Central memory CD4-positive, alpha-beta T cell (primary cell): ENCODE measurements at regions not wholly inside any gene's neighbourhood (a gene's known extent, or its start where the extent isn't known, plus 50 kb on each side); places are given as distances from the start of the nearest gene placed in this dataset.

Experiments
- DNase-seq: peaks from one replicate; pipeline ENCODE4 v3.0.0; 2022

- DNase-seq, result no peak
Observed at GRCh38 chr10:129101232-129101980, 365.6 kb upstream of the MGMT start.

GRCh38 chr10:129102906-129103693 is 363.9 kb upstream of the MGMT start:
- DNase-seq, result no peak

GRCh38 chr10:129104266-129105045 is 362.6 kb upstream of the MGMT start:
- no peak for DNase-seq

- no peak for DNase-seq
Observed at GRCh38 chr10:129105266-129105665, 361.8 kb upstream of the MGMT start.

- DNase-seq, result no peak
Observed at GRCh38 chr10:129106314-129106713, 360.7 kb upstream of the MGMT start.

DNA sequence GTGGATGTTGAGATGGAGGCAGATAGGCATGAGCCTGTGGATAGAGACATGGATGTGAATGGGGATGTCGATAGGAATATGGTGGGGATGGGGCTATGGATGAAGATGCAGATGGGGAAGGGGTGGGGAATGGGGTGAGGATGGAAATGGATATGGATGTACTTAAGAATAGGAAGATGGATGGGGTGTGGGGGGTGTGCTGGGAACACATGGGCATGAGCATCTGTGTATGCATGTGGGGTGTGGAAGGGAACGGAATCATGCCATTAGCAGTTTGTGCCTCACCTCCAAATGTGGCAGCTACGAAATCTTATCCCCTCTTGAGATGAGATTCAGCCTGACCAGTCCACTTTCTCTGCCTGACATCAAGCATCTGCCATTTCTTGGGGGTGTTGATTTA is 359.5 kb upstream of the MGMT start:
- no peak for DNase-seq

- DNase-seq, result no peak
Observed at GRCh38 chr10:129108378-129108777, 358.7 kb upstream of the MGMT start.

- DNase-seq, result no peak
Observed at GRCh38 chr10:129108994-129109393, 358.0 kb upstream of the MGMT start.

DNA sequence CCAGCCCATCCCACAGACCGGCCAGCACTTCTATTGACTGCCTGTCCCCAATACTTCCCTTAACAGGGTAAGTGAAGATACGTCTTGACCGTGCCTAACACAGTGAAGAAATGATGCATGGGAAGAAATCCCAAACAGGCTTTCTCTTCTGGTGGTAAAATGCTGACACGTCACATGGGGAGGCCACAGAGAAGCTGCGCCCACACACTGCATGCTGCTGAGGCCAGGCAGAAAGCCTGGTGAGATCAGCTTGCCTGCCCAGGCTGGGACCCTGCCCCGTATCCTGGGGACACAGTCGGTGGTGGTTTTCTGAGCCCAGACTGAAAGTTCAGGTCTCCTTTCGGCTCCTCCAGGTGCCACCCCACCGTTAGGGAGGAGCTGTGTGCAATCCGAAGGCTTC is 356.3 kb upstream of the MGMT start:
- no peak for DNase-seq

DNA sequence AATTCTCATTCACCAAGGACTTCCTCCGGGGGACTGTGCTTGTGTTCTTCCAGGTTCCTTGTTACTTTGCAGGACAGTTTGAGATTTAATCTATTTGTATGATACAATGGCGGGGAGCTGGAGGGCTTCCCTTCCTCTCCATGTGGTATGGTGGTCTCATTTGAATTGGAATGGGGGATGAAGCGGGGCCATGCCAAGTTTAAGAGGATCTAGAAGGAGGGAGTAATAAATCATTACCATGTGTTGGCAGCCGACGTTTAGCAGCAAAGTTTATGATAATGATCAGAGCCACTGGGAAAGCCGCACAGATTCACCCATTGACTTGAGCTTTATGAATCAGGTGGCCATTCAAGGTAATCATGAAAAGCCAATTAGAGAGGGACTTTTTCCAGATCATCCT is 355.1 kb upstream of the MGMT start:
- DNase-seq, result no peak

DNA sequence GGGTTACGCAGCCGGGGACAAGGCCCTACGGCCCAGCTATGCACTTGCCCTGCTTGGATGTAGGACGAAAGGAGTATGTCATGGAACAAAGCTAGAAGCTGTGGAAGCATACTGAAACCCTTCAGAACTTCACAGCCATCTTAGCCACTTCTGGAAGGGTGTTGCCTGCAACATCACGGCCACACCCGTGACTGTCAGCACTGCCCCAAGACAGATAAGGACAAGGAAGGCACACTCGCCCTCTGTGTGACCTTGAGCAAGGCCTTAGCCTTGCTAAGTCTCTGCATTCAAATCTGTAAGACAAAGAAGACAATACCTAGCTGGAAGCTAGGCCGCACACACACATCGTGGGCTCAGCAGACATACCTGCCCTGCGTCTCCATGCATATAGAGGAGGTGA is 352.5 kb upstream of the MGMT start:
- no peak for DNase-seq

DNA sequence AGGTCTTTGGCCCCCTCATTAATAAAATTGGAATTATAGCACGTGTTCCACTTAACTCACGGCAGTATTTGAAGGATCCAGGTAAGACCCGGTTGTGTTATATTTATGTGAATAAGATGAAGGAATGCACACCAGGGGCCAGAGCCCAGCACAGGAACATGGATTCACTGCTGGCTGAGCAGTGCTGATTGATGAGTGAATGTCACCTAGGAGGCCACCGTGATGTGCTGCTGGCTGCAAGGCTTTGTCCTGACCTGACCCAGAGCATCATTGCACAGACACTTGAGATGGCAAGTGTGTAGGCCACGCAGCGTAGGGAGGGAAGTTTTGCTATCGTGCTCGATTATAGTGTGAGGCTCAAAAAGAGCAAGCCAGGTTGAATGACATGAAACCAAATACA is 350.7 kb upstream of the MGMT start:
- no peak for DNase-seq

GRCh38 chr10:129120441-129120840 is 346.6 kb upstream of the MGMT start:
- no peak for DNase-seq

DNA sequence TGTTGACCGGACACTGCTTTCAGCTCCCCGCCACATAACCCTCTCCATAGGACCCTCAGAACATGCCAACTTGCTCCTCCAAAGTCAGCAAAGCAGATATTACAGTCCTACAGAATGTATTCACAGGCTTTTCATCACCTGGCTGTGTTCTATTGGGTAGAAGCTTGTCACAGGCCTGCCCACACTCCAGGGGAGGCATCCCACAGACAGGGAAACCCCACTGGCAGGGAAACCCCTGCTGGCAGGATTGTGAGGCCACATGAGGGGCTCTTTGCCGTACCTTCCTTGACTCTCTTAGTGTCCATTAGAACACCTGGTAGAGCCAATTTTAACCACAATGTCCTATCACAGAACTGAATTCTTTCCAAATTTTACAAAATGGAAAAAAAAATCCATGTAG is 344.2 kb upstream of the MGMT start:
- DNase-seq, result no peak

GRCh38 chr10:129123428-129123827 is 343.6 kb upstream of the MGMT start:
- DNase-seq, result no peak

DNA sequence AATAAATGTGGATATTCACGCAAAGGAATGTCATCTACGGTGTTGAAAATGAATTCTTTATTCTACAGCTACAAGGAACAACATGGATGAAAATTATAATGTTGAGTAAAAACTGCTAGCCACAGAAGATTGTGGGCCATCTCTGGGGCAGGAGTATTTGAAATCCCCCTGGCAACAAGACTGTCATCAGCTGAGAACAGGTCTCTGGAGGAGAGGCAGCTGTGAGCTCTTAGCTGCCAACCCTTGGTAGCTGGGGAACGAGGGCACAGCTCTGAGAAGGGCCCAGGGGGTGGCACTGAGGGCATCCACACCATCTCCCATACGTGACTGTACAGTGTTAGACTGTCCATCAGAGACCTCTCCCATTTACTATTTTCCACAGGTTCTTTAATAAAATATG is 340.1 kb upstream of the MGMT start:
- DNase-seq, result no peak

DNA sequence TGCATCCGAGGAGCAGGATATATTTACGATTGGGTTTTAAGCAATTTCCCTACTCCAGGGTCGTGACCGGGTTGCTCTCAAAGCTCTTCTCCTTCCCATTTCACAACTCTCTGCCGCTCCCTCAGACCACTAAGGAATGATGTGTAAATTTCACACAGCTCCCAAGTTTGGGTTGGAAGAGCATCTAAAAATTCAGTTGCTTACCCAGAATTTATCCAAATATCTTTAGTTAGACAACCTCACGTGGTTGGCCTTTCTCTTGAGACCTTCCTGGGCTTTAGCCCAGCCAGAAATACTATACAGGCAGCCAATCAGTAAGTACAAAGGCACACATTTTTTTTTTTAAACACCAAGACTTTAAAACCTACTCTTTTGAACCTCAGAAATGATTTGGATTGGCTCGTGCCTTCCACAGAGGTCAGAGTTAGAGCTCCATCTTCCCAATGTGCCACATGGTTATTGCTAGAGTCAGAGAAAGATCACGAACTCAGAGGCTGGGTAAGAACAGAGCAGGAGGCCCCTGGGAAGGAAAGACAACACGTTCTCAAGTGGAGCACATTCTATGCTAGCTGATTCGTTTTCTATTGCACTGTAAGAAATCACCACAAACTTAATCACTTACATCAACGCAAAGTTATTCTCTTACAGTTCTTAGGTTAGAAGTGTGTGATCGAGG is 335.4 kb upstream of the MGMT start:
- no peak for DNase-seq

DNA sequence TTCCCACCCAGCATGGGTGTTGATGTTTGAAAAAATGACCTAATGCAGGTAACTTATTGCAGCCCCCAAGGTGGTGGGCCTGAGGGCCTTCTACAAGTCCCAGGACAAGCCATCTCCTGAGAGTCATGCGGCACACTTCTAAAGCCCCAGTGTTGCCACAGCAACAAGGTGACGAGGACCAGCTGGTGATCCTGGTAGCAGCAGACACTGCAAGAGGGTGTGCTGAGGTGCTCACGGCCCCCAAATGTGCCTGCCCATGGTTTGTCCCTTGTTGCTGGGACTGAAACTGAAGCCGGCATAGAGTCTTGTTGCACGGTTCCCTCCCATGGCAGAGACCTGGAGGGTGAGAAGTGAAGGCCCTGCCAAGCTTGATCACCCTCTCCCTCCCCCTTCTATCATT is 333.2 kb upstream of the MGMT start:
- DNase-seq, result no peak

DNA sequence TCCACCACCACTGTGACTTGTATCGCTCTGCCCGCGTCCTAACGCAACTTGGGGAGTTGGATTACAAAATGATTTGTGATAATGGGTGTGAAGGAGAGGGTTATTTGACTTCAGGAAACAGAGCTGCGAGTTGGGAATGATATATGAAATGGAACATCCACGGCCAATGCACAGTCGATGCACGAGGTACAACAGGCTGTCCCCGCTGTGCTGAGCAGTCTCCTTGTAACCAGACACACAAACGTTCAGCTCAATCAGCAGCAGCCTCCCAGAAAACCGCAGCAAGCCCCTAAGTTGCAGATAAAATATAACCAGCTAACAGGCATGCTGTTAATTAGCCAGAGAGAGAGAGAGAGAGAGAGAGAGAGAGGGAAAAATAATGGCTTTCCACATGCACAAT is 332.7 kb upstream of the MGMT start:
- DNase-seq, result no peak

DNA sequence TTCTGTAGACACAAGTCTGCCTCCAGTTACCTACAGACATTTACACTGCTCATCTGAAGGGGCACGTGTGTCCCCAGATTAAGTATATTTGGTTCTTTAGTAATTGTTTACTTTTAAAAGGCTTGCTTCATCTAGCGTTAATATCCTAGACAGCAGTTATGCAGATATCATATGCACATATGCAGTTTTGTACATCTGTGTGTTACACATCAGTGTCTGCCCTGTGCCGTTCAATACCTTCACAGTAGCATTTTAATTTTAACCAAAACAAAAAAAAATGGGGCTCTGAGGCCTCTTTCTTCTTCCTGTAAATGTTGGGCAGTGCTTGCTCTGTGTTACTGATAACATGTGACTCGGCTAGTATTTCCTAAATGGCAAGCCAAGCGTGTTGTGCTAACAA is 331.4 kb upstream of the MGMT start:
- DNase-seq, result no peak

DNA sequence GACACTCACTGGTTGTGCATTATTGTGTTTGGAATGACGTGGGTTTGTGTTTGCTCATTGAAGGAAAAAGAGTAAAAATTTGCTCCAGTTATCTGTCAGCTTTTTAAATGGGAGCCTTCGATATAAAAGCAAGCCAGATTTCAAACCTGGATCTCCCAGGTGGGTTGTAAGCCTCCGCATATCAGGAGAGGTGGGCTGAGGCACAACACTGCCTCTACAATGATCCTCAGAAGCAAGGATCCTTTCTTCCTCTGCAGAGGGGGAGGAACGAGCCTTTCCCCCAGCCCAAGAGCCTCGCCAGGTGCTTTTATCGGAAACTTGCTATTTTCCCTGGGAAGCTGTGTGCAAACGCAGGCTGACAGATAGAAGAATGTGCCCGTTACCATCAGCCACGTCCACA is 331.0 kb upstream of the MGMT start:
- DNase-seq, result no peak

- no peak for DNase-seq
Observed at GRCh38 chr10:129136951-129137350, 330.1 kb upstream of the MGMT start.
